ENCODE measurements at regions not wholly inside any gene's neighbourhood (a gene's known extent, or its start where the extent isn't known, plus 50 kb on each side); places are given as distances from the start of the nearest gene placed in this dataset.
"Not testable (repeated sequence)": the region's sequence is repeated elsewhere in the genome, so short reads cannot be mapped to it uniquely, and the experiment has no call there.

- Histone ChIP-seq H3K4me1 (ENCODE audit: control insufficient read depth, insufficient read depth, low read length) (no peaks in the 10 kb centered on the region), H3K36me3 (ENCODE audit: control insufficient read depth in 2 of 2, insufficient read depth in 2 of 2, low read length in 2 of 2) (no peaks in the 10 kb centered on the region), H3K27ac (ENCODE audit: low read length) (no peak overlapping the region), H3K9ac (ENCODE audit: low read length in 2 of 2) (no peak overlapping the region), H3K9me3 (ENCODE audit: control insufficient read depth in 2 of 2, low read length in 2 of 2) (no peaks in the 10 kb centered on the region), H3K4me3 (ENCODE audit: low read length in 2 of 2) (no peak overlapping the region), H3K27me3 (ENCODE audit: control insufficient read depth in 1 of 2, insufficient read depth in 2 of 2, low read length in 2 of 2) (no peaks in the 10 kb centered on the region)
Measured at GRCh38 chrX:155819966-155820491, 61.1 kb upstream of the VAMP7 start.

GRCh38 chrX:155819525-155819924, 61.6 kb upstream of the VAMP7 start:
- no peaks in the 10 kb centered on the region for H3K9me3 ChIP-seq (ENCODE audit: control insufficient read depth in 2 of 2, low read length in 2 of 2)
- no peak overlapping the region for H3K27ac ChIP-seq (ENCODE audit: low read length)
- H3K9ac ChIP-seq (ENCODE audit: low read length in 2 of 2), result no peak overlapping the region
- H3K4me3 ChIP-seq (ENCODE audit: low read length in 2 of 2), result no peak overlapping the region
- H3K4me1 ChIP-seq (ENCODE audit: control insufficient read depth, insufficient read depth, low read length), result no peaks in the 10 kb centered on the region
- H3K27me3 ChIP-seq (ENCODE audit: control insufficient read depth in 1 of 2, insufficient read depth in 2 of 2, low read length in 2 of 2), result no peaks in the 10 kb centered on the region
- no peaks in the 10 kb centered on the region for H3K36me3 ChIP-seq (ENCODE audit: control insufficient read depth in 2 of 2, insufficient read depth in 2 of 2, low read length in 2 of 2)

GRCh38 chrX:155814391-155814790, 66.8 kb upstream of the VAMP7 start:
- not testable (repeated sequence) for H3K4me3 ChIP-seq (ENCODE audit: low read length in 2 of 2); H3K27ac ChIP-seq (ENCODE audit: low read length)

GRCh38 chrX:155779831-155780230, 101.3 kb upstream of the VAMP7 start:
- Histone ChIP-seq H3K27ac (ENCODE audit: low read length) (no peak overlapping the region), H3K9ac (ENCODE audit: low read length in 2 of 2) (no peak overlapping the region), H3K36me3 (ENCODE audit: control insufficient read depth in 2 of 2, insufficient read depth in 2 of 2, low read length in 2 of 2) (no peaks in the 10 kb centered on the region), H3K4me1 (ENCODE audit: control insufficient read depth, insufficient read depth, low read length) (no peaks in the 10 kb centered on the region), H3K27me3 (ENCODE audit: control insufficient read depth in 1 of 2, insufficient read depth in 2 of 2, low read length in 2 of 2) (no peaks in the 10 kb centered on the region), H3K4me3 (ENCODE audit: low read length in 2 of 2) (no peak overlapping the region), H3K9me3 (ENCODE audit: control insufficient read depth in 2 of 2, low read length in 2 of 2) (no peaks in the 10 kb centered on the region)

More at GRCh38 chrX:155814391-155814790, 66.8 kb upstream of the VAMP7 start:
- H3K27me3 ChIP-seq (ENCODE audit: control insufficient read depth in 1 of 2, insufficient read depth in 2 of 2, low read length in 2 of 2); H3K4me1 ChIP-seq (ENCODE audit: control insufficient read depth, insufficient read depth, low read length); H3K9me3 ChIP-seq (ENCODE audit: control insufficient read depth in 2 of 2, low read length in 2 of 2); H3K9ac ChIP-seq (ENCODE audit: low read length in 2 of 2); H3K36me3 ChIP-seq (ENCODE audit: control insufficient read depth in 2 of 2, insufficient read depth in 2 of 2, low read length in 2 of 2): not testable (repeated sequence)

- Histone ChIP-seq H3K27ac (ENCODE audit: low read length) (no peak overlapping the region), H3K9ac (ENCODE audit: low read length in 2 of 2) (no peak overlapping the region), H3K27me3 (ENCODE audit: control insufficient read depth in 1 of 2, insufficient read depth in 2 of 2, low read length in 2 of 2) (no peaks in the 10 kb centered on the region), H3K4me1 (ENCODE audit: control insufficient read depth, insufficient read depth, low read length) (no peaks in the 10 kb centered on the region), H3K9me3 (ENCODE audit: control insufficient read depth in 2 of 2, low read length in 2 of 2) (no peaks in the 10 kb centered on the region), H3K4me3 (ENCODE audit: low read length in 2 of 2) (no peak overlapping the region), H3K36me3 (ENCODE audit: control insufficient read depth in 2 of 2, insufficient read depth in 2 of 2, low read length in 2 of 2) (no peaks in the 10 kb centered on the region)
Measured at GRCh38 chrX:155778844-155779553, 102.1 kb upstream of the VAMP7 start.

GRCh38 chrX:155774387-155774786, 106.8 kb upstream of the VAMP7 start:
- H3K4me1 ChIP-seq (ENCODE audit: control insufficient read depth, insufficient read depth, low read length), result no peaks in the 10 kb centered on the region
- H3K4me3 ChIP-seq (ENCODE audit: low read length in 2 of 2), result no peak overlapping the region
- no peaks in the 10 kb centered on the region for H3K9me3 ChIP-seq (ENCODE audit: control insufficient read depth in 2 of 2, low read length in 2 of 2)
- H3K9ac ChIP-seq (ENCODE audit: low read length in 2 of 2), result no peak overlapping the region
- no peaks in the 10 kb centered on the region for H3K36me3 ChIP-seq (ENCODE audit: control insufficient read depth in 2 of 2, insufficient read depth in 2 of 2, low read length in 2 of 2)
- H3K27me3 ChIP-seq (ENCODE audit: control insufficient read depth in 1 of 2, insufficient read depth in 2 of 2, low read length in 2 of 2), result no peaks in the 10 kb centered on the region
- H3K27ac ChIP-seq (ENCODE audit: low read length), result no peak overlapping the region

GRCh38 chrX:155767876-155768769, 113.0 kb upstream of the VAMP7 start:
- no peak overlapping the region for H3K9ac ChIP-seq (ENCODE audit: low read length in 2 of 2)
- no peaks in the 10 kb centered on the region for H3K4me1 ChIP-seq (ENCODE audit: control insufficient read depth, insufficient read depth, low read length)
- no peaks in the 10 kb centered on the region for H3K9me3 ChIP-seq (ENCODE audit: control insufficient read depth in 2 of 2, low read length in 2 of 2)
- H3K36me3 ChIP-seq (ENCODE audit: control insufficient read depth in 2 of 2, insufficient read depth in 2 of 2, low read length in 2 of 2), result no peaks in the 10 kb centered on the region
- H3K27me3 ChIP-seq (ENCODE audit: control insufficient read depth in 1 of 2, insufficient read depth in 2 of 2, low read length in 2 of 2), result no peaks in the 10 kb centered on the region
- H3K4me3 ChIP-seq (ENCODE audit: low read length in 2 of 2), result peak overlapping the region; percentile 70 to 73
- H3K27ac ChIP-seq (ENCODE audit: low read length), result no peak overlapping the region

GRCh38 chrX:155767051-155767875, 113.9 kb upstream of the VAMP7 start:
- Histone ChIP-seq H3K4me1 (ENCODE audit: control insufficient read depth, insufficient read depth, low read length) (no peaks in the 10 kb centered on the region), H3K9me3 (ENCODE audit: control insufficient read depth in 2 of 2, low read length in 2 of 2) (no peaks in the 10 kb centered on the region), H3K9ac (ENCODE audit: low read length in 2 of 2) (peak overlapping the region; percentile 43 to 58), H3K27ac (ENCODE audit: low read length) (peak overlapping the region; percentile 3), H3K4me3 (ENCODE audit: low read length in 2 of 2) (peak overlapping the region; percentile 70 to 73), H3K36me3 (ENCODE audit: control insufficient read depth in 2 of 2, insufficient read depth in 2 of 2, low read length in 2 of 2) (no peaks in the 10 kb centered on the region), H3K27me3 (ENCODE audit: control insufficient read depth in 1 of 2, insufficient read depth in 2 of 2, low read length in 2 of 2) (no peaks in the 10 kb centered on the region)

GRCh38 chrX:155766321-155766720, 114.8 kb upstream of the VAMP7 start:
- Histone ChIP-seq H3K27me3 (ENCODE audit: control insufficient read depth in 1 of 2, insufficient read depth in 2 of 2, low read length in 2 of 2) (no peaks in the 10 kb centered on the region), H3K4me1 (ENCODE audit: control insufficient read depth, insufficient read depth, low read length) (no peaks in the 10 kb centered on the region), H3K9ac (ENCODE audit: low read length in 2 of 2) (no peak overlapping the region), H3K27ac (ENCODE audit: low read length) (no peak overlapping the region), H3K36me3 (ENCODE audit: control insufficient read depth in 2 of 2, insufficient read depth in 2 of 2, low read length in 2 of 2) (no peaks in the 10 kb centered on the region), H3K4me3 (ENCODE audit: low read length in 2 of 2) (peak overlapping the region in 1 of 2 donors; percentile 73), H3K9me3 (ENCODE audit: control insufficient read depth in 2 of 2, low read length in 2 of 2) (no peaks in the 10 kb centered on the region)

- Histone ChIP-seq H3K27ac (ENCODE audit: low read length) (no peak overlapping the region), H3K27me3 (ENCODE audit: control insufficient read depth in 1 of 2, insufficient read depth in 2 of 2, low read length in 2 of 2) (no peaks in the 10 kb centered on the region), H3K36me3 (ENCODE audit: control insufficient read depth in 2 of 2, insufficient read depth in 2 of 2, low read length in 2 of 2) (no peaks in the 10 kb centered on the region), H3K9me3 (ENCODE audit: control insufficient read depth in 2 of 2, low read length in 2 of 2) (no peaks in the 10 kb centered on the region), H3K9ac (ENCODE audit: low read length in 2 of 2) (no peak overlapping the region), H3K4me1 (ENCODE audit: control insufficient read depth, insufficient read depth, low read length) (no peaks in the 10 kb centered on the region), H3K4me3 (ENCODE audit: low read length in 2 of 2) (no peak overlapping the region)
Measured at GRCh38 chrX:155761185-155761584, 120.0 kb upstream of the VAMP7 start.
